Activated effector memory CD4-positive, alpha-beta T cell treated with anti-CD3 and anti-CD28 coated beads, Interleukin-2, amount 50 U/mL, for 16 hours (primary cell): ENCODE measurements at regions not wholly inside any gene's neighbourhood (a gene's known extent, or its start where the extent isn't known, plus 50 kb on each side); places are given as distances from the start of the nearest gene placed in this dataset.

ENCODE experiments used
- DNase-seq: peaks from one replicate; pipeline ENCODE4 v3.0.0-alpha.2; 2020

DNA sequence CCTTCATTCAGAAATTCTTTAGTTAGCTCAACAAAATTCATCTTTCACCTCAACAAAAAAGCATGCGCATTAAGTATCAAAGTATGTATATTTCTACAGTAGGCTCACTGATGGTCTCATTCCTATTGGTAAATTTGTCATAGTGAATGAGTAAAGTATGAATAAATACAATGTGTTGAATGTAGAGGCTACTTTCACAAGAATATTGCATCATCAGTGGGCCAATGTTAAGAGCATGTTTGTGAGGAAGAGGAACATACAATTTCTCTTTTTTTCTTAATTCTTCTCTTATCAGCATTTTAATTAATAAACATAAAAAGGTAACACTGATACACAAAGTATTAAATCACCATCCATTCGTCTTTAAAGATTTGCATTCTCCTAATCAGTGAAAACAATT, 505.1 kb downstream of the CETN3 start:
- no peak for DNase-seq

DNA sequence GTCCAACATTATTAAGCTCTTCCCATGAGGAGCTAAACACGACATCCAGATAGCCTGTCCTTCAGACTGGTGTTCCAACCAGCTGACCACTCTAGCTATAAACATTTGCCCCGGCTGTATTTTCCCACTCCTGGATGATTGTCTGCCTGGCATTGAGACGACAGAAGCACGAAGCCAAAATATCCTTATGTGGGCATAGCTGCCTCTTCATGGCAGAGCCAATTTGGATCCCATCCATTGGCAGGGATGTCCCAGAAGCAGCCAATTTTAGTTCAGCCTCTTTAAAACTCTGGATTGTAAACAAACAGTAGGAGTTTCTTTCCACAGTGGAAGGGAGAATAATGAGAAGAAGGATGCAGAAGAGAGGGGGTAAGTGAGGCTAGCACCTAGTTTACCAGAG, 507.6 kb downstream of the CETN3 start:
- no peak for DNase-seq

DNA sequence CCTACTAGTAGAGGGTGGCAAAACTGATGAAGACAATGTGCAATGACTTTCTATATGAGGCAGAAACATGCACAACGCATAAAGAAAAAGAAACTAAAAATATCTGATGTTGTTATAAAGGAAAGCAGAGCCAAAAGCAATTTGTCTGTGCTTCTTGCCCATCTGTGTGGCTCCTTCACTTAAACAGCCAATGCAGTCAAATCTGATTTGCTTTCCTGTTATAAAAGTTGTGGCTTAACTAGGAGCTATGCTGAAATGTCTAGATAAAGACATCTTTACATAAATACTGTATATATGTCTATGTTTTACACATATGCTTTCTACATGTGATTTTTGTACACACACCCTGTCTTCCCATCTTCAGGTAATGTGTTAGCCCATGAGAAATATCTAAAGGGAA, 508.2 kb downstream of the CETN3 start:
- DNase-seq: no peak

DNA sequence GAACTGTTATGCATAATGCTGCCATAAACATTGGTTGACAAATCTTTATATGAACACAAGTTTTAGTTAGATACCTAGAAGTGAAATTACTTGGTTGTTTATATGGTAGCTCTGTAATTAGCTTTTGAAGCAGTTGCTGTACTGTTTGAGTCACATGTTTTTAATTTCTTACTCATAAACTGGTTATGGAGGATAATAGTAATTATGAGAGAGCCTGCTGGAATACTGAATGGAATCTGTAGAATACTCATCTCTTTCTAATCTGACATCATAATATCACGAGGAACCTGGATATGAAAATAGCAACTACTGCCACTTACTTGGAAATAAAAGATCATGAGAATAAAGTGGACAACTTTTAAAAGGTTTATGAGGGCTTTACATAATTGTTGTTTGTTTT, 509.2 kb downstream of the CETN3 start:
- DNase-seq: no peak

DNA sequence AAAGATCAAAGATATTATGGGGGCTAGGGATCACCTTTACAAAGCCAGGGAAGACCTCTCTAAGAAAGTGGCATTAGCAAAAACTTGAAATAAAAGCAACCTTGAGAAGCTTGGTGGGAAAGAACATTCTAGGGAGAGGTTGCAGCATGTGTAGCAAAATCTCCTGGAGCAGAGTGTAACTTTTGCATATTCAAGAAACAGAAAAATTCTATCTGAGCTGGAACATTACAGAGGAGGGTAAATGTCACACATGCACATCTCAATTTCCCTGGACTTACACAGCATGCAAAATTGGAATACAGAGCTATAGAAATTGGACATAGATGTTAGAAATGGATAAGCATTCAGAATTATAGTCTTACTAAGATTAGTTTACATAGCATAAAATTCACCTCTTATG, 510.0 kb downstream of the CETN3 start:
- DNase-seq: no peak

DNA sequence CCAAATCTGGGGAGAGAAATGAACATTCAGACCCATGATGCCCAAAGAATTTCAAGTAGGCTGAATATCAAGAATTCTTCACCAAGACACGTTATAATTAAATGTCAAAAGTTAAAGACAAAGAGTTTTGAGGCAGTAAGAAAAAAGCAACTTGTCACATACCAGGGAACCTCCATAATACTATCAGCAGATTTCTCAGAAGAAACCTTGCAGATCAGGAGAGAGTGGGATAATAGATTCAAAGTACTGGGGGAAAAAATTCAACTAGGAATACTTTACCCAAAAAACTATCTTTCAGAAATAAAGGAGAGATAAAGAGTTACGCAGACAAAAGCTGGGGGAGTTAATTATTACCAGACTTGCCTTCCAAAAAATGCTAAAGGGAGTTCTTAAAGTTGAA, 516.0 kb downstream of the CETN3 start:
- no peak for DNase-seq

DNA sequence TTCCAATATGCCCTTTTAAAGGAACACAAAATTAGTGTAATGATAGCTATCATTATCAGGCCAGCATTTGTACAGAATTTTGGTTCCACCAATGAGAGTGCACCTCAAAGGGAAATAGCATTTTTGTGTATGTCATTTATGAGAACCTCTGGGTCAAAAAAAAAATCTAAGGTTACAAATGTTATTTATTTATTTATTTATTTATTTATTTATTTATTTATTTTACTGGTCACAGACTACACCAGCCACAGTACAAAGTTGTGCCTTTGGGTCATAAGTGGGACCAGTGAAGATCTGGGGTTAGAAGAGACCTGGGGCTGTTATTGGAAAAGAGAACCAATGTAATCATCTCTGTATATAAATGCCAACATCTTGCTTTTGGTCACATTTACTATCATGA, 523.9 kb downstream of the CETN3 start:
- no peak for DNase-seq

DNA sequence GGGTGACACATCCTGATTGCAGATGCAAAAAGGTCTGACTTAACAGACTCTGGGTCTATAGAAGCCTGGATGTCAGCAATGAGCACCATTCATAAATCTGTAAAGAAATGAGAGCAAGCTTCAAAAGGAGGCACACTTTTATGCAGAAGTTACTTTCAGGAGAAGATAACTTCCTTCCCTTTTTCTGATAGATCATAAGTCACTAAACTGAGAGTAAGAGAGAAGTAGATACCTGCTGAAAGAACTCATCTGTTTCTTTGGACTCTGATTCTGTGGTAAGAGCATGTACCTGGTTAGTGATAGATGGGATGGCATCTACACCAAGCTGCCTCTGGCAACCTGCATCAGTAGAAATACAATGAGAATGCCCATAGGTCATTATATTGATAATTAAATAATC, 525.6 kb downstream of the CETN3 start:
- no peak for DNase-seq

DNA sequence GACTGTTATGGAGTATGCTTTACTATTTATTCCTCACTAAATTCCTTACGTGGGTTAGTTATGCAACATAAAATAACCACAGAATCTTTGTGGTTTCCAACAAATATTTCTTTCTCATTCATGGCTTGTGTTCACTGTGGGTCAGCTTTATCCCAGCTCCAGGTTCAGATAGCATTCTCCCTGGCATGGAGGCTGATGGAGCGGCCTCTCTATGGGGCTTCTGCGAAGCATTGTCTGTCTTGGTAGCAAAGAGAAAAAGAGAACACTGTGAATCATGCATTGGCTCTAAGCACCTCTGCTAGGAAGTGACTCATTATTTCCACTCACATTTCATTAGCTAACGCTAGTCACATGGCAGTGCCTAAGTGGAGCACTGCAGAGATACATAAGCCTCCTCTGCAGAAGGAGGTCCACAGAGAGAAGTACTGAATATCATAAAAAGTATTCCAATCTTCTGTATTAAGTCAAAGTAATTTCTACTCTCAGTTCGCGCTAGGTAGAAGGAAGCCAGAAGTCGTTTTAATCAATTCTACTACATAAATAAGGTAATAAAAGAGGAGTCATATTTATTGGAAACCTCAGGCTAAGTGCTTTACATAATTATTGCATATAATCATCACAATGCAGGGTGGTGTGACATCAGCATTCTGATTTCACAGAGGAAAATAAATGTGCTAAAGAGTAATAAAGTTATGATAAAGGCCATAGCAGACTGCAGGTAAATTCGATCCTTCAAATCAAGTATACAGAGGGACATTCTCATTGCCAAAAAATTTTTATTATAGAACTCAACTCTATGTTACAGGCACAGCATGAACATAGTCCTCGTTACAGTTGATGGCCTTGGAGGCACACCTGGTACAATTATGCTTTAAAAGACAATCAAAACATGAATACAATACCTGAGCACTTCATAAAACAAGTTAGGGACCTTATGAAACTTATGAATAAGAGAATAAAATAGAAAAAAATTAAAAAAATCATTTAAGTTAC, 531.1 kb downstream of the CETN3 start:
- no peak for DNase-seq

DNA sequence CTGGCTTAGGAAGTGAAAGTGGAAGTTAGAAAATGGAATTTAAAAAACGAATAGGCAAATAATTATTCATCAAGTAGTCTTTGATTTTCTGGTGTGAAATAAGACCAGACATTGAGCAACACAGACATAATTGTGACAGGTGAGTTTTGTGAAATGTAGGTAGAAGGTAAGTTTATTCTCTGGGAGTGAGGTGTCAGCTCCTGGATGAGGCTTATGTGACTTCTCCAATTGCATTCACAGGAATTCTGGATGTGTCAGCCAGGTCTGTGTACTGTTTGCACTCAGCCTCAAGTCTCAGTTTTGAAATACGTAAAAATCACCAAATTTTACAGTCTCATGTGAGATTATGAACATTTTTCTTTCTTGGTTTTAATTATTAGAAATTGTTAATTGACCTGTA, 537.6 kb downstream of the CETN3 start:
- no peak for DNase-seq

DNA sequence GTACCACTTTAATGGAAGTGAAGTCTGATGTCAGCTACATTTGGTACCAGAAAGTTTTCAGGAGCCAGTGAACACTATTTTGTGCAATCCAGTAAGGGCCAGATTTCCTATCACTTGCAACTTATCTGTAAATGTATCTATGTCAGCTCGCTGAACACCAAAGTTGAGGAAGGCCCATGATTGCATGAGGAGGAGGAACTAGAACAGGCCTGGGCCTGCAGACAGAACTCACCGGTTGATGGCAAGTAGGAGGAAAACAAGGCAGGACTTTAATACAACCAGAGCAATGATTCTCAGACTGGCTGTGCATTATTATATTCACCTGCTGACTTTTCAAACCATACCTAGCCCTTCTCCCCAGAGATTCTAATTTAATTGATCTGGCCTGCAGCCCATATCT, 540.2 kb downstream of the CETN3 start:
- no peak for DNase-seq

DNA sequence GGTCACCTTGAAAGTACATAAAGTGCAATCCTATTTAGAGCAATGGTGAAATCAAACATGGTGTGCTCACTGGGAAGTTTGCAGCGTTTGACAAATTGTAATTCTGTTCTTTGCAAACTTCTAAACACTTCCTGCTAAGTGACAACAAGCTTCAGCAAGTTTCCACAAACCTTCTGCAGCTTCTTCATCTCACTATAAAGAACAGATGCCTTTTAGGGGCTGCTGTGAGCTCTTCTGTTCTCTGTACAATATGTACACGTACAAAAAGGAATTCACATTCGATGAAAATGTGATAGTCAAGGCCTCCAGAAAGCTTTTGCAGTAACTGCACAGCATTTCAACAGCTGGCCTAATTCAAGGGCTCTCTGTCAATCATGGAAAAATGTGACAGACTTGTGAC, 543.1 kb downstream of the CETN3 start:
- DNase-seq: no peak

DNA sequence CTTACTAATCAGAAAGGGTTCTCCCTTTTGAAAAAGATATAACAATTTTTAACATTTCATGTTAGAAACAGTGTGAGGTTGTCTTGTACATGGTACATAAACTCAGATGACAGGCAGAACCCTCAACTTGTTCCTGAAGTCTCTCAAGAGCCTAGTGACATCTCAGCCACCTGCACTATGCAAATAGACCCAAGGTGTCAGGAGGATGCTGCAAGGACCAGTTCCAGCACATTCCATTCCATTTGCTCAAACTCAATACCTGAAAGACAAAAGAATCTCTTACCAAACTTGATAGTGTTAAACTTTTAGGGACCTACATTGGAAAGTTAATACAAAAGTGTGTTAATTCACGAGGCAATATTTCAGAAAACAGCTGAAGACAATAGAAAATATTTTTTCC, 544.6 kb downstream of the CETN3 start:
- DNase-seq: no peak

DNA sequence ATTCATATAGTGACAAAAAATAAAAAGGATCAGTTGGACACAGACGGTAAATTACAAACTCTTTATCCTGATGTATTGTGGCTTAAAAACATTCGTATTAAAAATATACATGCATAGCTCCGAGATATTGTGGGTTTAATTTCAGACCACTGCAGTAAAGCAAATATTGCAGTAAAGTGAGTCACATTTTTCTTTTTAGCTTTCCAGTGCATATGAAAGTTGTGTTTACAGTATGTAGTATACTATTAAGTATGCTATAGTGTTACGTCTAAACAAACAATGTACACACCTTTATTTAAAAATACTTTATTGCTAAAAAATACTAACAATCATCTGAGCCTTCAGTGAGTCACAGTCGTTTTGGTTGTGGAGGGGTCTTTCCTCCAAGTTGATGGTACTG, 551.8 kb downstream of the CETN3 start:
- DNase-seq: no peak

DNA sequence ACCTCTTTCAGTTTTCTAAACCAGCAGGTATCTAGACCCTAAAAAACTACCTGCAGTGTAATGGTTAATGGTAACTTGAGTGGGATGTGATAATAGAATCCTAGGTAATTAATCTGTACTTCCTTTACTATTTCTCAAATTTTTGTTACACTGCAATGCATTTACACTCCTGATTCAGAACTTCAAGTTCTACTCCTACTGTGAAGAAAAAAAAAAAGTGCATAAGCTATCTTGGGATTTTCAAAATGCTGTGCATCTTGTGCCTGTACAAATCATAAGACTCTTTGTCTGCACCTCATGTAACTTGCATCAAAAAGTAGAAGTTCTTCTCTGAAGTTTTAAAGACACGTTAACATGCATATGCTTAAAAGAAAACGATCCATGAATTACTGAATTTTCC, 554.1 kb downstream of the CETN3 start:
- no peak for DNase-seq

DNA sequence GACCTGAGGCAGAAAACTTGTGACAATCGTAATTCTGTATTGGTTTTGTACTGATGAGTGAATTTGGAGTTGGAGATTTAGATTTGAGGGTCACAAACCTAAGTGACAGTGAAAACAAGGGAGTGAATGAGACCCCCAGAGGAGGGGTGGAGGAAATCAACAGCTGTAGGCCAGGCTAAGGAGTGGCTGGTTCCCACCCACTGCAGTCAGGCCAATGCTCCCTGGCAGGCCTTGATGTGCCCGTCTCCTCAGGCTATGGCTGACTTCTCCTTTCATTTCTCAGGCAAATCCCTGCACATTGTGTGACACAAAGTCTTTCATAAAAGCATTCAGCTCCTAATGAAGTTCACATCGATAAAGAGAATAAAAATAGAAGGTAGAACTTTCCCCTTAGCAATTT, 557.6 kb downstream of the CETN3 start:
- DNase-seq: no peak

DNA sequence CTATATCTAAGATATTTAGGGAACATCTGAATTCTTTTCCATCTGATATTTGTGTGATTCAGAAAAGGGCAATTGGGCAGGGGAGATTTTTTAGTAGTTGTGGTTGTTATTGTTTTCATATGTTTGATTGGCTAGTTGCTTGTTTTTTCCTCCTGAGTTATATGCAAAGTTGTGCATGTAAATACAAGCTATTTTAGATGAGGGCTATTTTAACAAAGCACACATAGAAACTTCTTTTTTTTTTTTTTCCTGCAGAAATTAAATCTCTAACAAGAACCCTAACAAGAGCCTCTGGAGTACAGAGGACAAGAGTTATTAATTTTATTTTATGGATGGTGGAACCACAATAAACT, 559.1 kb downstream of the CETN3 start:
- no peak for DNase-seq

DNA sequence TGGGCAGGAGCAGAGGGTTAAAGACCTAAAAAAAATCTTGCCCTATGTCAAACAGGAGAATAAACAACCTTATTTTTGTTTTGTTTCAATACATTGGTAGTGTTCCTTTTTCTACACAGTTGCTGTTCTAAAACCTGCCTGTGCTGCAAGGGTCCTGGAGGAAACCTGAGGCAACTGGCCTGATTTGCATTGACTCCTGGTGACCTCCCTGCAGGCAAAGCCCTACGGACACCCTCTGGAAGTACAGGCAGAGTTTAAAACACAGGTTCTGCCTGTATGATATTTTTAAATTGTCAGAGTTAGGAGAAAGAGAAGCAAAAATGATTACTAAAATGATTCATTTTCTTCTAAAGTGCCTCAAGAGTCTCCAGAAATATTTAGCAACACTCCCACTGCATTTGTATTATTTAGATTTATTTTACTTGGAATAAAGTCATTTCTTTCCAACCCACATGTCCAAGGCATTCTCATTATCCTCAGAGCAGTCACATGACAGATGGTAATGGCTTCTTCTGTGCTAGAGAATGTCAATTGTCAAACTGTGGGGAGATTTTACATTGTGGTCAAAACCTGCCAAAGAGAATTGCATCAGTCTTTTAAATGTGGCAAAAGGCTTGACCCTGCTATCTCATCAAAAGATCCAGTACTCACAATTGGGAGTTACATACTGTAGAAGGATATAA, 559.6 kb downstream of the CETN3 start:
- no peak for DNase-seq

DNA sequence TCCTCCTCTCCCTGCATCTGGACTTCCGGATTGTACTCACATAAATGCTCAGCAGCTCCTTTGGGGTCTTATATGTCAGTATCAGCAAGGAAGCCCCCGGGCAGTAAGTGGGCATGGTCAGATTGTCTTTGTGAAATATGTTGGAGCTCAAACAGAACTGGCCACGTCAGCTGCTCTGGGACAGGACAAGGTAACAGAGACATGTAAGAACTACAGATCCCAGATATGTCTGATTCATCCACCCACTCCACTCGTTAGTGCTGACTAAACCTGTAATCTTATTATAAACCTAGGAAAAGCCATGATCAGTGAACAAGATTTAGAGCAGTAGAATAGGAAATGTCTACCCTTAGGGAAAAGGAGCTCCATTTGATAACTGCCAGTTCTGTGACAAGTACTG, 561.8 kb downstream of the CETN3 start:
- no peak for DNase-seq

DNA sequence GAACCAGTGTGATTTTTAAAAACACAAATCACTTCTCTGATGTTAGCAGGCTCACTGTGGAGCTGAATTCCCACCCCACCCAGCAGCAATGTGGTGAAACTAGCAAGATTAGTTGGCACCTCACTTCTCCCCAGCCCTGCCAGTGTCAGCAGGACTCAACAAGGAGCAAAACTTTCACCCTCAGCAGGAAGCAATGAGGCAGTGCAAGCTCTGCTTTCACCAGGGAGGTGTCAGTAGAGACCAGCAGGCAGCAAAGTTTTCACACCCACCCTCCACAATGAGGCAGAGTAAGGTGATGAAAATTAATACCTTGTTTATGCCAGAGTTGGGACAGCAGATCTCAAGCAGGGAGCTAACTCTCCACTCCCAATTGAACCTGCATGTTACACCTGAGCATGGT, 565.0 kb downstream of the CETN3 start:
- DNase-seq: no peak

DNA sequence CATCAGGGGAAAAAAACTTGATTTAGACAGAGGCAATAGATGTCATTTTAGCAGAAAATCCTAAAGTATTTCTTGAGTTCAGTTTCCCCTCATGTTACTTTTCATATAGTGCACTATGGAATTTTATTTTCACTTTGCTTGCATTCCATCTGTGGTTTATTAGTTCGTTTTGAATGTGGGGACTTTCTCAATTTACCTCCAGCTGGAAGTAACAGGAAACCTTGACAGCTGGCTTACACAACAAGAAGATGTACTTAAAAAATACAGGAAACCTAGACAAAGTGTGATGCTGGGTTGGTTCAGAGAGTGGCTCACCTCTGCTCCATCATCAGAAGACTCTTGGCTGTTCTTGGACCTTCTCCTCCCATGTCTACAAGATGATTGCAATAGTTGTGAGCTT, 567.0 kb downstream of the CETN3 start:
- no peak for DNase-seq

DNA sequence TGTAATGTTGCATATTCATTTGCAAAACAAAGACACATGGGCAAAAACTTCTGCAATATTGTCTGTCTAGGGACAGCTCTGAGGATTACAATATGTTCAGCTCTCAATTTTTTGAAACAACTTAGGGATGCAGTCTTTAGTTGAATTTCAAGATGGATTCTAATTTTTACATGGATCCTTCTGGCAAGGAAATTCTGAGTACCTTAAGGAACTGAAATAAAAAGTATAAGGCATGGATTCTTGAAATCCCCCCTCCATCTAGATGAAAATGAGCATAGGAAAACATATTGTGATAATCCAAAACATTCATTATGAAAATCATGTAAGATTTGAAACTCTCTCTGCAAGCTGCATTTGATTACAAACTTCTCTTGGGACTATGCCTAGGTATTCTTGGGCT, 568.6 kb downstream of the CETN3 start:
- no peak for DNase-seq

DNA sequence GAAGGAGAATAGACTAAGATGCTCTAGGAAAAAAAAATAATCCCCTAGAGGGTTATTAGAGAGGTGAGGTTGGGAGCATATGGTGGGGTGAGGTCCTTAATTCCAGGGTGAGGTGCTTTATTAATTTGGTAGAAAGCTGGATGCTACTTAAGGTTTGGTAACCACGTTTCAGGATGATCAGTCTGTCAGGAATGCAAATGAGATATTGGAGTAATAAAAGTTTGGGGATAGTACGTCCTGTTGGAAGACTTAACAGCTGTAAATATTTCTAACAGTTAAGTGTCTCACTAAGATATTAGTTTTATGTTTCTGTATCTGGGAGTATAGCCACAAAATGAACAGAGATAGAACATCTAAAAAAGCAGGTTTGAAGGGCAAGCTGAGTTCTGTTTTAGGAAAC, 578.9 kb downstream of the CETN3 start:
- no peak for DNase-seq

DNA sequence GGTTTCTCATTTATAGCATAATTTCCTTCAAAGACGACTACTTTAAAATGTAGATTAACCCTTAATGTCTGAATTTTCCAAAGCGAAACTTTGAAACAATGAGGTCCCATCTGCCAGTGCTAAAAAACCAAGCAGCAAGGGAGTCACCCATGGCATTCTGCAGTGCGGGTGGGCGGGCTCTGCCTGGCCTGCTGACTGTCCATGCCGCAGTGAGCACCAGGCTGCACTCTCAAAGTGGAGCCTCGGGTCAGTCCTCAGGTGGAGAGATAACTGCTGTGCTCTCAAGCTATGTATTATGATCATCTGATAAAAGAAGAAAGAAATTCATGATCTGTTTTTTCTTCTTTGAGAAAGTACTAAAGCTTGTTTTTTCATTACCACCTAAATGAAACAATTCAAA, 581.6 kb downstream of the CETN3 start:
- DNase-seq: no peak

DNA sequence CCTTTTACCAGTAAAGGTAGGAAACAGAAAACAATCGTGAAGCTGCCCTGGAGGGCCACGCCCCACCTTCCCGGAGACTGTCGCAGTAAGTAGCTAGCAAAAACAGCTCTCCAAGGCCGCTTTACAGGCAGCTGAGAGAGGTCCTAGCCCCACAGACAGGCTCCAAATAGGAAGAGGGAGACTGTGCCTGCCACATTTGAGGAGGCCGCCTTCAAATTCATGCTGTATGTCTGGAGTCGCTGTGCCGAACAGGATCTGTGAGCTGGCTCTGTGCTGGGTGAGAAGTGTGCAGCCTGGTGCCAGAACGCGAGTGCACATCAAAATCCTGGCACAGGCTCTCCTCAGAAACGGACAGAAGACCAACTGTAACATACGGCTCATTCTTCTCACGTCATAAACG, 582.2 kb downstream of the CETN3 start:
- no peak for DNase-seq
